ENCODE measurements at regions not wholly inside any gene's neighbourhood (a gene's known extent, or its start where the extent isn't known, plus 50 kb on each side); places are given as distances from the start of the nearest gene placed in this dataset.

DNA sequence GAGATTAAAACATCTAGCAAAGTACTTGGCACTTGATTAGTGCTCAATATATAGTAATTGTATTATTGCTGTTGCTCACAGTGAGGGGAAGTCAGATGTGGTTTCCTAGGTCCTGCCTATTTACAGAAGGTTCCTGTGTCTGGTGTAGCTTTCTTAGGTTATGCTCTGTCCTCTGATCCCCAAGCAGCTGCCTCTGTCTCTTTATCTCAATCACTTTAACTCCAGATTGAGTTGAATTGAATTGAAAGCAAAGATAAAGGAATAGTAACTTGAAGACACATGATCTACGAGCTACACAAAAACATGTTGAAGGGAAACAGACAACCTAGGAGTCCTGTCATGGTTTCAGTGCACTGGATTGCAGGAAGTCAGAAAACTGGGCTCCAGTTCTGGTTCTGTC, 113.9 kb upstream of the ADAMTSL1 start:
- no peak for DNase-seq

DNA sequence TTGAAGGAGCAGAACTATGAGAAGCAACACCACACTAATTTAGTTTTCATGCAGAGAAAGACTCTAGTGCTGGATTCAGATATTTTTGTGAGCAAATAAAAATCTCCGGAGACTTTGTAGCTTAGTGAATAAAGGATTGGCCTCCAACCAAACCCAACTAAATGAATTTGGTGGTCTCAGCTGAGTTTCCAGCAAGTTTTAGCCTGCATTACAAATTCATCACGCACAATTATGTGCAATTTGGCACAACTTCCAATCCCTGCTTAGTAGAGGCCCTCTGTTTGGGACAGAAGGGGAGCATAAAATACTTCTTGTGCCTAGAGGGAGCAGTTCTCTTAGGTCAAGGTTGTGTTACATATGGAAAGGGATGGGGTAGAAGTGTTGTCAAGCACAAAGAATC, 112.3 kb upstream of the ADAMTSL1 start:
- no peak for DNase-seq

DNA sequence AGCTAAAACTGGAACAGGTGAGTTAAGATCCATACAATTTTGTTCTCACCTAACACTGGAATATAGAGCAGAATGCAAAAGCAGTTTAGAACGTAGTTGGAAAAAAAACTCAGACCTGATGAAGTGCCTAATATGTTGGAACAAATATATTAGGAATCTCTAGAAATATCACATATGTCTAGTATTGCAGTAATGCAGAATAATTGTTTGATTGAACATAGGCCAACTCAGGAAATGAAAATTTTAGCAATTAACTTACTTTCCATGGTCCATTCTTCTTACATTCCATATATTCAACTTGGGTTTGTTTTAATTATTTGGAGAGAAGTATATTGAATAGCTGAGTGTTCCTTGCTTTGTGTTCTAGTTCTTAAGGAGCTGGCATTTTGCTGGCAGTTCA, 111.8 kb upstream of the ADAMTSL1 start:
- DNase-seq, result no peak

DNA sequence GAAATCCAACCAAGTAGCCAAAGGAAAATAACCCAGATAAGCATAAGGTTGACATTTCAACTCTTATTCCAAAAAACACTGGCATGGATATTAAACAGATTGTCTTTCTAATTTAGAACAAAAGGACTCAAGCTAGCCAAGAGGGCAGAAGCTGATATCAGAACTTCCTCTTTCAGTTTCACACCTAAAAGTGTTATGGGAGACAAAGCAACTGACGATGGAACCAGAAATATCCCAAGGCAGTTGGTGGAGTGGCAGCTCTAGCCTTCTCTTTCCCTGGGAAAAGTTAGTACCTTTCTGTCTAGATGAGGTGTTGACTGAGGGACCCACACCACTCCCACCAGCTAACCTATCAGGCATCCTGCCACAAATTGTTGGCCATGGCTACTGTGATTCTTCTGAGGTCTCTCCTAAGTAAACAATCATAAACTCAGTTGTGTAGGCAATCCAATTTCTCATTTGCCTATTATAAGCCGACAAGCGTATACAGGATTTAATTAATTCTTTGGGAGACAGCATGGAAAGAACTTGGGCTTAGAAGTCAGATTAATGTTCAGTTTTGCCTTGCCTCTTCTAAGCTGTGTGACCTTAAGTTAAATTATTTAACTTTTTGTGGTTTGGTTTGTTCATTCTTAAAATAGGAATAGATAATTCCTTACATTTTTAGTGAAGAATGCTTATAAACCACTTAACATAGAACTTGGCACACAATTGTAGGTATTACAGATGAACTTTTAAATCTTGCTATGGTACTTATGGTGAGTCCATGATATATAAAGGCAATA, 110.9 kb upstream of the ADAMTSL1 start:
- no peak for DNase-seq

DNA sequence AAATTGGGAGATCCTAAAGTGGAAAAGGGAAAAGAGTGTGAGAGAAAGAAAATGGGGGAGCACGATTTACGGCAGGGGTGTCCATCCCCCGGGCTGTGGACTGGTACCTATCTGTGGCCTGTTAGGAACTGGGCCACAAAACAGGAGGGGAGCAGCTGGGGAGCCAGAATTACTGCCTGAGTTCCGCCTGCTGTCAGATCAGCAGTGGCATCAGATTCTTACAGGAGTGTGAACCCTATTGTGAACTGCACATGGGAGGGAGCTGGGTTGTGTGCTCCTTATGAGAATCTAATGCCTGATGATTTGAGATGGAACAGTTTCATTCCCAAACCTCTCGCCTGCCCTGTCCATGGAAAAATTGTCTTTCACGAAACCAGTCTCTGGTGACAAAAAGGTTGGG, 108.3 kb upstream of the ADAMTSL1 start:
- DNase-seq, result no peak

DNA sequence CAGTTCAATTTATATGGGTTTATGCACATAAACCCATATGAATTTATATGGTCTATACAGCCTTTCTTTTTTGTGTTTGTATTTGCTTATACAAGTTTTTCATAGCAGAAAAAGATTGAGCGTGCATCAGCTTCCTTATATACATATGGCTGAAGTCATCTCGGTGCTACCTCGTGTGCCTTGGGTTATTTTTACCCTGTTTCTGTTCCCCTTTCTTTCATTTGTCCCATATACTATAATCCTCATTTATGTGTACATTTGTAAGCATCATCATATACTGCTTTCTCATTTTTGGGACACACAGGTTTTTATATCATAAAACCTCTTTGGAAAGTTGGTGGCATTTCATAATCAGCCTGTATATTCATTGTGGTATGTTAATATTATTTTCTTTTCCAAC, 107.8 kb upstream of the ADAMTSL1 start:
- no peak for DNase-seq

DNA sequence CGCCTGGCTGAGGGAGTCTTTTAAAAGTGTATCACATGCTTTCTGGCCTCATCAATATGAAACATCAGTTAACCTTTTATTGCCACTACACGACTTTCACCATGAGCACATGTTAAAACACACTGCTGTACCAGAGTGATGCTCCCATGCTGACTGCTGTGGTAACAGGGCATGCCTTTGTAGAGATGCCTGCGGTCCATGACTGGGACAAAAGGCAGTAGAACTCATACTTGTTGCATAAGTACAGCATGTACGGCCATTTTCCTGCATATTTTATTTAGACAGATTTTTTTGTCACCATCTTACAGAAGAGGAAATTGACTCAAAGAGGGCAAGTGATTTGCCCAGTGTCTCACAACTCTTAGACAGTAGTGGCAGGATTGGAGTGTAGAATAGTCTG, 105.7 kb upstream of the ADAMTSL1 start:
- no peak for DNase-seq

DNA sequence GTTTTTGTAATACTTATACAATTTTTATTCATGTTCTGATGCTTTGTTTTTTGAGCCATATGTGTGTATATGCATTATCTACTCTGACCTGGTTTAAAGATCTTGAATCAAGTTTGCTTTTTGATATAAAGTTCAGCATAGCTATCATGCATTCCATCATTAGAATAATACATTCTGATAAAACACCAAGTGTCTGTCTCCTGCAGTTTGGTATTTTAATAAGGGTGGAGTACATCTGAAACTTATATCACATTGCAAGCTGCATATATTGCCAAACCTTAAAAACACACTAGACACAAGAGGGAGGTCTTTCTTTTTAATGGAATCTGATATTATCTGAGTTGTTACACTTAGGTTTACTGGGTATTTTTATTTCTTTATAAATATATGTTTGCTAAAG, 102.8 kb upstream of the ADAMTSL1 start:
- DNase-seq, result no peak

DNA sequence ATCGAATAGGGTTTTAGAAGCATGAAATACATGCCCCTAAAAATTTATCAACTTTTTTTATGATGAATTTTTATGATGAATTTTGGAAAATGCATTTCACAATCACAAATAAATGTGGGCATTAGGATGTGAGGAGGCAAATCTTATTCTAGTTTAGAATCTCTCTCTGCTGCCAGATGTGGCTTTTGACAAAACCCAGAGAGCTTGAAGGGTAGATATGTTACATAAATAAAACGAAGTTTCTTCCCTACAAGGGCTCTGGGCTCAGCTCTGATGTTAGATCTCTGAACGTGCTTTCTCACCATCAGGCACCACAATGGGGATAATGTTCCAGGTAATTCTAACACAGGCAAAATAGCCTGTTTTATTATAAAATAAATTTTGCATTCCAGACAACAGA, 102.3 kb upstream of the ADAMTSL1 start:
- DNase-seq, result no peak

DNA sequence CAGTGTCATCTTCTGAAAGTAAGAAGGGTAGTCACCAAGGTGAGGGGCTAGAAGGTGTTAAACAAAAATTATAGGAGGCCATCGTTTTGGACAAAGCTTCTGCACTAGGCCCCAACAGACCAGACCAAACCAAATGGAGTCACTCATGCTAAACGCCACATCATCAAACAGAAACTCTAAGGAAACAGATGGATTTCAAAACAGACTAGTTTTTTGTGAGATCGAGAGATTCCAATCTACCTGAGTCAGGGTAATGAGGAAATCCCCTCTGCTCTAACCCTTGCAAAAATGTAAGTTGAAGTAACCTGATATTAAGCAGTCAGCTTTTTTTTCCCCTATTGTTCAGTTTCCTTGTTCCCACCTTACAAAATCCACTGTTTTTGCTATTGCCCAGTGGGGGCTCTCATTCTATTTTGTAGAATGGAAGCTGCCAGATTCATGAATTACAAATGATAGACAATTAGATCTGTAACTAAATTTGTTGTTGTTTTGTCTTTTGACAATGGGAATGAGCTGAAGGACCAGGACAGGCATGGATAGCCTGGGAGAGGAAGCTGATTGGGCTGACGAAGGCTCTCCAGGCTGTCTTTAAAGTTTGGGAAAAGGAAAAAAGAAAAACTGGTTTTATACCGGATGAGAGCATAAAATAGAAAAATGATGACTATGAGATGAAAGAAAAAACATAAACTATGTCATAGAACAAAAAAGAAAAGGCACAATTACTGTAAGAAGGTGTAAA, 94.7 kb upstream of the ADAMTSL1 start:
- DNase-seq, result no peak

DNA sequence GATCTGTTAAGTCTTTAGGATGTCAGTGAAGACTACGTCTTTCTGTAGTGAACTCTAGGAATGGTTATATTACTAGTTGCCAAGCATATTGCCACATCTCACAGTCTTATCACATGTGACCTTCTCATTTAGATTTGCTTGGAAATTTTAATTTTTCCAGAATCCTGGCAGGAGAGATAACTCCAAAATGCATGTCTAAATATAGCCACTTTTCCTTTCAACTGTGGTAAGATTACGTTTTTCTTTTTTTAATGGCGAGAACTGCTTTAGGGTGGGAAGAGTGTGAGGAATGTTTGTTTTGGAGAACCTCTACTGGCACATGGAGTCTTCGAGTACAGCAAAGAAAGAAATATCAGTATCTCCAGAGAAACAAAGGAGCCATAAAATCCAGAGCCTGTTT, 91.7 kb upstream of the ADAMTSL1 start:
- no peak for DNase-seq

DNA sequence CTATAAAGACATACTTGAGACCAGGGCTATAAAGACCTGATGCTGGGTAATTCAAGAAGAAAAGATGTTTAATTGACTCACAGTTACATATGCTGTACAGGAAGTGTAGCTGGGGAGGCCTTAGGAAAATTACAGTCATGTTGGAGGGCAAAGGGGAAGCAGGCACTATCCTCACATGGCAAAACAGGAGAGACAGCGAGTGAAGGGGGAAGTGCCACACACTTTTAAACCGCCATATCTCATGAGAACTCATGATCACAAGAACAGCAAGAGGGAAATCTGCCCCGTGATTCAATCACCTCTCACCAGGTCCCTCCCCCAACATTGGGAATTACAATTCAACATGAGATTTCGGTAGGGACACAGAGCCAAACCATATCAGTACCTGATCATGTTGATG, 89.9 kb upstream of the ADAMTSL1 start:
- DNase-seq, result no peak

DNA sequence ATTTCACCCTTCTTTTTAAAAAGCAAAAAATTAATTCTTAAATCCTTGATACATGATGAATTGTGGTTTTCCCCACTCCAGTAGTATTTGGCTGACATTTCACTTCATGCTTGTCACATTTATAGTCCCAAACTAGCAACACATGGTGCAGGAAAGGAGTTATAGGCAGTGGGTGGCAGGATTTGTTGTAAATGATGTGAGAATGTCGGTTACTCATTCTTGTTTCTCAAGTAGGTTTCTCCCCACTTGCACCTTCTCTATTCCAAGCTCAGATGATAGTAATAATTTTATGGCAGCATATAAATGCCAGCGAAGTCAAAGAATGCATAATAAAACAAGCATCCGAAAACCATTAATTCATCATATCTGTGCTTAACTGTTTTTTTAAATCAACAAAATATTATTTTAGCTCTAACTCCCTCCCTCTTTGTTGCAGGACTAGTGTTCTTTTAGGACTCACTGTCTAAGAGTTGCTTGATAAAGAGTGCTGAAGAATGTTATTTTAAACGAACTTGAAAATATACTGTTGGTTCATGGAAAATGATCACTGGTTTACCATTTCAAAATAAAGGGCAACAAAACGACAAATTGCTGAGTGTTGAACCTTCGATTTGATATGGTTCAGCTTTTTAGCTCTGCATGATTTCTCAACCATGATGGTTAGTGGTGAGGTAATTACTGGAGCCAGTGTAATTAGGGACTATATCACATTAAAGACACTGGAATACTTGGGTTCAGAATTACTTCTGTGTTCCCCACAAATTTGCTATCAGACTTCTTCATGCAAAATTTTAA, 88.1 kb upstream of the ADAMTSL1 start:
- DNase-seq, result no peak

DNA sequence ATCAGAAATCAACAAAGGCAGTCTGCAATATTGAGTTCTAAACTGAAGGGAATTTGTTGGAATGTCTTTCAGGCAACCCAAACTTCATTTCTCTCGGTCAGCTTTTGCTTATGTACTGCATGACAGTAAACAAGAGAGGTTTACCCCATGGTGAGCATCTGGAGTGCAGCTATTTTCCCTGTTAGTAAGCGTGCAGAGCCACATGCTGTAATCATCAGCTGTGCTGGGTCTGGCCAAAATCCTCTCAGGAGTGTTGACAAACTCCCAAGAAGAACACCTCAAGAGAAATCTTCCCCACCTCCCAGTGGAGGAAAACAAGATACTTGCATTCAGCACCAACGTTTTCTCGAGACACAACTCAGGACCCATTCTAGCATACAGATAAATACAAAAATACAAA, 83.6 kb upstream of the ADAMTSL1 start:
- DNase-seq, result no peak

DNA sequence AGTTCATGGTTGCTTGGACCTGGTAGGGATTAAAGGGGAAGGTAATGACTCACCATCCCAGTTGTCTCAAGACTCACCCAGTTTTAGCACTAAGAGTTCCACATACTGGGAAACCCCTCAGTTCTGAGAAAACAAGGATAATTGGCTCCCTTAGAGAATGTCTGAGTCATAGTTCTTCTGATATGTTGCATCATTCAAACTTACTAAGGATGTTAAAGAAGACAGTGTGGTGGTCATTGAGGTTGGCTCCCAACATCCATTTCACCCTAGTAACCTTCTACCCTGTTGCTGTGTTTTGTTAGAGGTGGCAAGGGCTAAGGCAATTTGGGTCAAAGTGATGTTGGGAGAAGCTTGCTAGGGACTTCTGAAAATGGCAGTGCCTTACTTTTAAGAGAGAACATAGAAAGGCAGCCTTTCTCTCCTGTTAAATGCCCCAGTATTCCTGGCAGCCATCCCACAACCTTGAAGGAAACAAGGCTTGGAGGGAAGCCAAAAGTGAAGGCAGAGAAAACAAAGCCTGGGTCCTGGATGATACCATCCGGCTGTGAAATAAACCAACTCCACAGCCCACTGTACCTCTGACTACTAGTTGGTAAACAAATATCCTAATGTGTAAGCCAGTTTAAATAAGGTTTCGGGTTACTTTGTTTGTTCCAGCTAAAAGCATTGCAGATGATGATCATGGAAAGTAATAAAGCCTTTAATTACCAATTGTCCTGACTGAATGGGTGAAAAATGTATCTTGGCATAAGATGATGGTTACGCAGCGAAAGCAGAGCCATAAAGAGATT, 80.4 kb upstream of the ADAMTSL1 start:
- no peak for DNase-seq

DNA sequence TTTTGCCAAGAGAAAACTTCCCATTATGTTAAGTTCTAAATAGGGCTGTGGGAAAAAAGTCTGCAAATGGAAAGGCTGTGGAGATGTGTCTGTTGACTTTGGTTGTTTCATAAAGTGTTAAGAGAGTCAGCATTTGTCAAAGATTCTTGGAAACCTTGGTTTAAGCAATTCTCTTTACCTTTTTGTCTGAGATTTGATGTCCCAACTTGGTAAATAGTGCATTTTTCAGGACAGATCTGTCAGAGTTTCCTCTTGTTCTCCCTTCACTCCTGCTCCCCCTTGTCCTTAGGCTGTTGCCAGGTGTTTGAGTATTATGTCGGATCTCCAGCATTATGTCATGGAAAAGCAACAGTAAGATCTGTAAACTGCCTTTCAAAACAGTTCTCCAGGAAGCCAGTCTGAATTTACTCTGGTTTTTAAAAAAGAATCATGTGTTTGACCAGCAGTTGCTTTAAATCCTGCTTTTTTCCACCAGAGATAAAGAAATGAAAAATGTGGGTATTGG, 79.1 kb upstream of the ADAMTSL1 start:
- DNase-seq, result no peak

DNA sequence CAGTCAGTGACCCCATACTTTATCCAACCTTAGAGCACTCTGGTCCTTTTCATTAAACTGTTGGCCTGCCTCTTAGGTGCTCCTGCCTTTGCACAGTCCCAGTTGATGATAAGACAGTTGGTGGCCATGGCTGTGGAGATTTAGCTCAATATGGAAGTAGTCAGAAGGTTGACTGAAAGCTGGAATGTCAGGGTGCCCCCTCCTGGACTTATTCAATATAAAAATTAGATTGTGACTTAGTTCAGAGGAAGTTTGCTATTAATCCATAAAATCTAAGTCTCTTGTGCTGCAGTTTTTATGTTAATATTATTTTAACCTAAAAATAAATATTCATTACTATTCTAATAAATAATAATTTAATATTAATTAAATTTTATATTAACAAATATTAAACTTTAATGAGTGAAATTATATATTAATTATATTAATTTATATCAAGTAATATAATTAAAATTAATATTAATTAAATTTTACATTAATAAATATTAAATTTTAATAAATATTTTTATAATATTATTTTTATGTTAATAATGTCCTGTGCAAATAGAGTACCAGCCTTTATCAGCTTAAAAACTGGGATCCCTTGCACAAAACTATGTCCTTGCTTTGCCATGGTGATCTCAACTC, 77.7 kb upstream of the ADAMTSL1 start:
- no peak for DNase-seq

DNA sequence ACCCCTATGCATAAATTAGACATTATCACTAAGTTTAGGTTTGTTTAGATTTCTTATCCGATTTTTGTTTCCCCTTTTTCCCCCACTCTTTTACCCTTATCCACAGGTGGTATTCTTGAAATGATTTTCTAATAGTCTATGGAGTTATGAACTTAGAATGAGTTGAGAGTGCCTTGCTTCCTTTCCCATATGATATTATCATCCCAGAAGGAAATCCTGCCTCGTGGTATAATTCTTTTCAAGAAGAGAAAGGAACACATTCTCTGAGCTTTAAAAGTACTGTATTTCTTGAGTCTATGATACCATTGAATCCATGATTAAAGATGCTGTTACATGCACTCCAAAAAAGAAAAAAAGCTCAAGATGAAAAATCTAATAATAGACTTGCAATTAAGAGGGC, 76.9 kb upstream of the ADAMTSL1 start:
- DNase-seq, result no peak

DNA sequence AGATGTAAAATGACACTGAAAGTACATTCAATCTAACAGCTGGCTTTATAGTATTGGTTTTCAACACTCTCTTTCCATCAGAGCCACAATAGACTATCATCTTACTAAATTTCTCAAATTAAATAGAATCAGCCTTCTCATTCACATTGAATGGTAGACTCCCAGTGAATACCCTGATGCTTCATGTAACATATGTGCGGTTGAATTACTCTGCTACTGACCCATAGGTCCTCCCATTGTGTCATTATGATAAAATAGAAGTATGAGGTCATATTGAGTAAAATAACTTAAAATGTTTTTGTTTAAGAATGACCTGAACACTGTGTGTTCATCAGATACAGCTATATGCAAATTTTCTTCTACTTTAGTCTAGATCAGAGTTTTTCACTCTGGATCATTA, 75.9 kb upstream of the ADAMTSL1 start:
- DNase-seq, result no peak

DNA sequence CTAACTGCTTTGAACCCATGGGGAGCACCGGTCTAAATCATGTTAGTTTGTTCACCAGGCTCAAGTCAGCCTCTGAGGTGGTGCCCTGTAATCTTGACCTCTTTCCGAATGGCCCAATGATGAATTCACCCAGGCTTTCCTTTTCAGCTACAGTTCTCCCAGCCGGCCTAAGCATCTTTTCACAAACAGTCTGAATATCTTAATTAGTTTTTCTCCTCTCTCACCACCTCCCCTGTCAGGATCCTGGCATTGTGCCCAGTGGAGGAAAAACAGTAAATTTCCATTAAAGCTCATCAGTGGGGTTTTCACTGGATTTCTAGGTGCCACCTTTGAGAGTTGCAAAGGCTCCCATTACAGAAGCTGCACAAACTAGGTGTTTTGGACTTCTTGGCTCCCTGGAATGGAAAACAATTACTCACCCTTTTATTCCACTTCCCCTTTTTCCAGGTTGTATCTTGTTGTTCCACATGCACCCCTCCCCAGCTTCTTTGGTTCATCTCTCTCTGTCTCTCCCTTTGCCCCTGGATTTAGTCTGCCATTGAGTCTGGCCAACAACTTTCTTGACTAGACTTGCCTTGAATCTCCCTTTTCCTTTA, 69.4 kb upstream of the ADAMTSL1 start:
- DNase-seq, result no peak

DNA sequence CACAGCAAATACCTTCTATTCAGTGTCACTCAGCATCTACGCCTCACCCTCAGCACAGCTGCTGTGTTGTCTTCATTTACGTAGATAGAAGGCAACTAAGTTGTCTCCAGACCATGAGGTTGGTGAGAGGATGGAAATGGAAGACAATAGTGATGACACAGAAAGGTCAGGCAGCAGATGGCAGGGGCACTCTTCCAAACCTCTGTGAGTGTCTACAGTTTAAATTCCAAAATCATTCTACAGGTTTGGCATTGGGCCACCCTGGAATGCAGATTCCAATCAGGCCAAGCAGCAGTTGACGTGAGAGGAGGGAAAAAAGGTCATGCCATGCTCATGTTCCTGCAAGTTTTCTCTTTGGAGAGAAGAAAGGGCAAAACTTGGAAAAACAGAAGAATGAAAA, 68.7 kb upstream of the ADAMTSL1 start:
- no peak for DNase-seq

DNA sequence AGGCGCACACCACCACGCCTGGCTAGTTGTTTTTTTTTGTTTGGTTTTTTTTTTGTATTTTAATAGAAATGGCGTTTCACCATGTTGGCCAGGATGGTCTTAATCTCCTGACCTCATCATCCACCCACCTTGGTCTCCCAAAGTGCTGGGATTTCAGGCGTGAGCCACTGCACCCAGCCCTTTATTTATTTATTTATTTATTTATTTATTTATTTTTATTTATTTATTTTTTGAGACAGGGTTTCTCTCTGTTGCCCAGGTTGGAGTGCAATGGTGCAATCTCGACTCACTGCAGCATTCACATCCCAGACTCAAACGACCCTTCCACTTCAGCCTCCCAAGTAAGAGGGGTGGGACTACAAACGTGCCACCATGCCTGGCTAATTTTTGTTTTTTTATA, 63.0 kb upstream of the ADAMTSL1 start:
- no peak for DNase-seq
